HEK293 (cell line): ENCODE measurements at regions not wholly inside any gene's neighbourhood (a gene's known extent, or its start where the extent isn't known, plus 50 kb on each side); places are given as distances from the start of the nearest gene placed in this dataset.

Experiments used
- CTCF ChIA-PET: fragments of 350-600 bp; formaldehyde crosslinking; extraction: SDS; loops from one replicate; lab custom pipeline; 2021; ENCODE audit warnings: antibody characterized with exemption; lab: Yijun Ruan, JAX
- POLR2A ChIA-PET: fragments of 300-600 bp; formaldehyde crosslinking; extraction: SDS; loops from one replicate; lab custom pipeline; 2020; ENCODE audit warnings: antibody characterized with exemption, inconsistent platforms; lab: Yijun Ruan, JAX
- H3K27ac ChIP-seq: fragments of 200-500 bp; sonication (Bioruptor generic); 2 replicates; pipeline ENCODE4 v1.5.1; 2014; ENCODE audit warnings: low read depth, low read length, control low read depth, inconsistent platforms; ENCODE audit errors: extremely low read depth
- H3K36me3 ChIP-seq, 2 experiments: fragments of 200-500 bp in 1 of 2; sonication (Bioruptor generic) in 1 of 2; 1 replicate in 1 of 2; 2 replicates in 1 of 2; pipeline ENCODE4 v1.5.1; 2014 to 2017; ENCODE audit warnings: inconsistent platforms in 2 of 2, low read length in 2 of 2; ENCODE audit not compliant: control insufficient read depth in 2 of 2, insufficient read depth in 1 of 2
- H3K4me1 ChIP-seq: fragments of 200-500 bp; sonication (Bioruptor generic); 2 replicates; pipeline ENCODE4 v1.5.1; 2014; ENCODE audit warnings: mild to moderate bottlenecking, low read length, inconsistent platforms; ENCODE audit not compliant: control insufficient read depth, insufficient read depth
- H3K4me3 ChIP-seq: 2 replicates; pipeline ENCODE4 v1.5.1; 2011; ENCODE audit warnings: low read depth, mild to moderate bottlenecking, control low read depth, low read length, moderate library complexity
- H3K9me3 ChIP-seq: fragments of 200-500 bp; sonication (Bioruptor generic); 2 replicates; pipeline ENCODE4 v1.5.1; 2014; ENCODE audit warnings: low read depth, low read length, inconsistent platforms; ENCODE audit not compliant: control insufficient read depth, insufficient read depth
- GLI2 ChIP-seq: fragments of 450-650 bp; formaldehyde crosslinking; IDR thresholded peaks from 2 replicates; pipeline ENCODE4; 2017; ENCODE audit warnings: missing biosample characterization, missing genetic modification characterization, low read depth, borderline replicate concordance
- GLIS2 ChIP-seq: fragments of 450-650 bp; formaldehyde crosslinking; IDR thresholded peaks from 2 replicates; pipeline ENCODE4 v1.5.1; 2016; ENCODE audit warnings: missing biosample characterization, missing genetic modification characterization
- REPIN1 ChIP-seq: fragments of 450-650 bp; formaldehyde crosslinking; IDR thresholded peaks from 2 replicates; pipeline ENCODE4 v1.5.1; 2017; ENCODE audit warnings: missing biosample characterization, missing genetic modification characterization, low read depth
- ZBTB20 ChIP-seq: fragments of 450-650 bp; formaldehyde crosslinking; IDR thresholded peaks from 2 replicates; pipeline ENCODE4 v1.5.1; 2016; ENCODE audit warnings: missing biosample characterization, missing genetic modification characterization
- ZFP41 ChIP-seq: fragments of 450-650 bp; formaldehyde crosslinking; IDR thresholded peaks from 2 replicates; pipeline ENCODE4 v1.5.1; 2016; ENCODE audit warnings: missing biosample characterization, missing genetic modification characterization, borderline replicate concordance
- ZNF133 ChIP-seq: fragments of 450-650 bp; formaldehyde crosslinking; IDR thresholded peaks from 2 replicates; pipeline ENCODE4 v1.5.1; 2016; ENCODE audit warnings: missing biosample characterization, missing genetic modification characterization
- ZNF146 ChIP-seq: fragments of 450-650 bp; formaldehyde crosslinking; IDR thresholded peaks from 2 replicates; pipeline ENCODE4 v1.5.1; 2016; ENCODE audit warnings: missing biosample characterization, missing genetic modification characterization
- ZNF175 ChIP-seq: fragments of 450-650 bp; formaldehyde crosslinking; IDR thresholded peaks from 2 replicates; pipeline ENCODE4 v1.5.1; 2016; ENCODE audit warnings: missing biosample characterization, missing genetic modification characterization
- ZNF2 ChIP-seq: fragments of 450-650 bp; formaldehyde crosslinking; IDR thresholded peaks from 2 replicates; pipeline ENCODE4 v1.5.1; 2016; ENCODE audit warnings: missing biosample characterization, missing genetic modification characterization
- ZNF266 ChIP-seq: fragments of 450-650 bp; formaldehyde crosslinking; IDR thresholded peaks from 2 replicates; pipeline ENCODE4 v1.5.1; 2016; ENCODE audit warnings: missing biosample characterization, missing genetic modification characterization, low read depth
- ZNF324 ChIP-seq: fragments of 450-650 bp; formaldehyde crosslinking; IDR thresholded peaks from 2 replicates; pipeline ENCODE4 v1.5.1; 2016; ENCODE audit warnings: missing biosample characterization, missing genetic modification characterization
- ZNF354C ChIP-seq: fragments of 450-650 bp; formaldehyde crosslinking; IDR thresholded peaks from 2 replicates; pipeline ENCODE4 v1.5.1; 2016; ENCODE audit warnings: missing biosample characterization, missing genetic modification characterization, low read depth, borderline replicate concordance
- ZNF514 ChIP-seq: fragments of 450-650 bp; formaldehyde crosslinking; IDR thresholded peaks from 2 replicates; pipeline ENCODE4 v1.5.1; 2016; ENCODE audit warnings: missing biosample characterization, missing genetic modification characterization
- ZNF626 ChIP-seq: fragments of 450-650 bp; sonication (Bioruptor Pico); formaldehyde crosslinking; IDR thresholded peaks from 2 replicates; pipeline ENCODE4 v1.5.1; 2018; ENCODE audit warnings: missing biosample characterization, missing genetic modification characterization, inconsistent platforms
- ZNF701 ChIP-seq: fragments of 450-650 bp; formaldehyde crosslinking; IDR thresholded peaks from 2 replicates; pipeline ENCODE4 v1.5.1; 2016; ENCODE audit warnings: missing biosample characterization, missing genetic modification characterization
- ZNF776 ChIP-seq: fragments of 450-650 bp; formaldehyde crosslinking; IDR thresholded peaks from 2 replicates; pipeline ENCODE4 v1.5.0; 2017; ENCODE audit warnings: missing biosample characterization, missing genetic modification characterization, borderline replicate concordance
- ZNF777 ChIP-seq: fragments of 450-650 bp; formaldehyde crosslinking; IDR thresholded peaks from 2 replicates; pipeline ENCODE4 v1.5.1; 2017; ENCODE audit warnings: missing biosample characterization, missing genetic modification characterization, borderline replicate concordance
- ZXDB ChIP-seq: fragments of 450-650 bp; formaldehyde crosslinking; IDR thresholded peaks from 2 replicates; pipeline ENCODE4 v1.5.1; 2016; ENCODE audit warnings: missing biosample characterization, missing genetic modification characterization
- TF ChIP-seq, protein P1 (sequence below): fragments of 450-650 bp; formaldehyde crosslinking; IDR thresholded peaks from 2 replicates; pipeline ENCODE4 v1.5.1; 2017; ENCODE audit warnings: missing biosample characterization, missing genetic modification characterization
- TF ChIP-seq, protein P2 (sequence below): fragments of 450-650 bp; formaldehyde crosslinking; IDR thresholded peaks from 2 replicates; pipeline ENCODE4 v1.5.1; 2017; ENCODE audit warnings: missing biosample characterization, mild to moderate bottlenecking, missing genetic modification characterization, moderate library complexity
- TF ChIP-seq, protein P3 (sequence below): fragments of 450-650 bp; formaldehyde crosslinking; IDR thresholded peaks from 2 replicates; pipeline ENCODE4 v1.5.1; 2016; ENCODE audit warnings: missing biosample characterization, missing genetic modification characterization

DNA sequence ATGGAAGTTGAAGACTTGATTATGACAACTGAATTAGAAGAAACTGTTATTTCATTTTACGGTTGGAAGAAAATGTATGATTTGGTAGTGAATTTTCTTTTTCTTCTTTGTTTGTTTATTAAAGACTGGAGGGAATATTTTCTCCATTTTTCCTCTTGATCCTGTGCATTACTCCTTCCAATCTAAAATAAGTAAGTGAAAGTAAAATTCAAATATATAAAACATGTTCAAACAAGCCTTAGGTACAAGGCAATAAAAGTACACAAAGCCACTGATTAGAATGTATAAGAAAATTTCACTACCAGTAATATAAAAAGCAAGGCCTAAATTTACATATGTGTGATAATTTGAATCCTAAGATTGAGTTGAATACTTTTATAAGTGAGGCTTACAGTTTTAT, 181.2 kb upstream of the MME start:
- ChIA-PET CTCF (no interaction called here), POLR2A (no interaction called here)
- Histone ChIP-seq H3K27ac (no peak overlapping the region), H3K4me1 (no peaks in the 10 kb centered on the region), H3K9me3 (no peaks in the 10 kb centered on the region), H3K36me3 (no peaks in the 10 kb centered on the region), H3K4me3 (no peak overlapping the region)
- TF ChIP-seq ZNF266 (tag by site-specific recombination): no peak
- TF ChIP-seq ZNF2 (tag by site-specific recombination): no peak
- no peak for TF ChIP-seq ZNF626
- TF ChIP-seq, protein P1, sequence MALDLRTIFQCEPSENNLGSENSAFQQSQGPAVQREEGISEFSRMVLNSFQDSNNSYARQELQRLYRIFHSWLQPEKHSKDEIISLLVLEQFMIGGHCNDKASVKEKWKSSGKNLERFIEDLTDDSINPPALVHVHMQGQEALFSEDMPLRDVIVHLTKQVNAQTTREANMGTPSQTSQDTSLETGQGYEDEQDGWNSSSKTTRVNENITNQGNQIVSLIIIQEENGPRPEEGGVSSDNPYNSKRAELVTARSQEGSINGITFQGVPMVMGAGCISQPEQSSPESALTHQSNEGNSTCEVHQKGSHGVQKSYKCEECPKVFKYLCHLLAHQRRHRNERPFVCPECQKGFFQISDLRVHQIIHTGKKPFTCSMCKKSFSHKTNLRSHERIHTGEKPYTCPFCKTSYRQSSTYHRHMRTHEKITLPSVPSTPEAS (tag by site-specific recombination): no peak
- TF ChIP-seq ZNF776 (tag by site-specific recombination): no peak
- no peak for TF ChIP-seq REPIN1 (tag by site-specific recombination)
- no peak for TF ChIP-seq ZNF133 (tag by site-specific recombination)
- TF ChIP-seq ZNF146: no peak
- TF ChIP-seq ZNF777 (tag by site-specific recombination): no peak
- no peak for TF ChIP-seq GLIS2 (tag by site-specific recombination)
- no peak for TF ChIP-seq ZNF175 (tag by site-specific recombination)
- no peak for TF ChIP-seq ZBTB20 (tag by site-specific recombination)

DNA sequence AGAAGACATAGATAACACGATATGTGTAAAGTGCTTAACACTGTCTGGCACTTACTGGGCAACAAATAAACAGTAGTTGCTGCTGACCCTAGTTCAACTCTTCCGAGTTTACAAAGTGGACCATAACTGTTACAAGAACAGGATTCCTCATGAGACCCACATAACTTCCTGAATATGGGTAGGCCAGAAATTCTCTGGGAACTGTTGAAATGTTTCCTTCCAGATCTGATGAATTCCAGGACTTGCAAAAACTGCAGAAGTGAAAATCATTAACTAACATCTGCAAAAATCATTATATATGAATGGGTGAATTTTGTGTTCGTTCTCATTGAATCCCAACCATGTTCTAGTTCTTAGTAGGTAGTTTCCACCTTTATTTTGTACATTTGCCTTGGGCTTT, 181.7 kb upstream of the MME start:
- CTCF ChIA-PET: no interaction called here
- Histone ChIP-seq H3K4me1 (no peaks in the 10 kb centered on the region), H3K27ac (no peak overlapping the region)
- no peak for TF ChIP-seq ZXDB (tag by site-specific recombination)
- TF ChIP-seq ZFP41 (tag by site-specific recombination): no peak
- no peak for TF ChIP-seq ZNF514
- TF ChIP-seq, protein P2, sequence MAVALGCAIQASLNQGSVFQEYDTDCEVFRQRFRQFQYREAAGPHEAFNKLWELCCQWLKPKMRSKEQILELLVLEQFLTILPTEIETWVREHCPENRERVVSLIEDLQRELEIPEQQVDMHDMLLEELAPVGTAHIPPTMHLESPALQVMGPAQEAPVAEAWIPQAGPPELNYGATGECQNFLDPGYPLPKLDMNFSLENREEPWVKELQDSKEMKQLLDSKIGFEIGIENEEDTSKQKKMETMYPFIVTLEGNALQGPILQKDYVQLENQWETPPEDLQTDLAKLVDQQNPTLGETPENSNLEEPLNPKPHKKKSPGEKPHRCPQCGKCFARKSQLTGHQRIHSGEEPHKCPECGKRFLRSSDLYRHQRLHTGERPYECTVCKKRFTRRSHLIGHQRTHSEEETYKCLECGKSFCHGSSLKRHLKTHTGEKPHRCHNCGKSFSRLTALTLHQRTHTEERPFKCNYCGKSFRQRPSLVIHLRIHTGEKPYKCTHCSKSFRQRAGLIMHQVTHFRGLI: no peak
- TF ChIP-seq, all 188 proteins: peak for 0
- no peaks in the 10 kb centered on the region for H3K36me3 ChIP-seq
- H3K4me3 ChIP-seq: no peak overlapping the region
- POLR2A ChIA-PET: no interaction called here
- no peaks in the 10 kb centered on the region for H3K9me3 ChIP-seq

DNA sequence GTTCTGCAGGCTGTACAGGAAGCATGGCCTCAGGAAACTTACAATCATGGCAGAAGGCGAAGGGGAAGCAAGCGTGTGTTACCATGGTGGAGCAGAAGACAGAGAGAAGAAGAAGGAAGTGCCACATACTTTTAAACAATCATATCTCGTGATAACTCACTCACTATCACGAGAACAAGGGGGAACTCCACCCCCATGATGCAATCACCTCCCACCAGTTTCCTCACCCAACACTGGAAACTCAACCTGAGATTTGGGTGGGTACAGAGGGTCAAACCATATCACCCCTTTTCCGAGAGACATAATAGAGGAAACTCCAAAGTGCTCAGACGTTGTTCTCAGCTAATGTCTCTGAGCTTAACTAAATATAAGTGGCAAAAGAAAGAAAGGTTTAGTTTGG, 186.3 kb upstream of the MME start:
- CTCF ChIA-PET: interaction anchor here (1.0 kb wide), 1 partner anchor 429 kb away, joined by 3 read pairs; no protein-coding TSS in a partner anchor
- TF ChIP-seq ZNF701 (tag by site-specific recombination): no peak
- no peak for TF ChIP-seq REPIN1 (tag by site-specific recombination)
- TF ChIP-seq GLI2 (tag by site-specific recombination): no peak
- TF ChIP-seq, protein P3, sequence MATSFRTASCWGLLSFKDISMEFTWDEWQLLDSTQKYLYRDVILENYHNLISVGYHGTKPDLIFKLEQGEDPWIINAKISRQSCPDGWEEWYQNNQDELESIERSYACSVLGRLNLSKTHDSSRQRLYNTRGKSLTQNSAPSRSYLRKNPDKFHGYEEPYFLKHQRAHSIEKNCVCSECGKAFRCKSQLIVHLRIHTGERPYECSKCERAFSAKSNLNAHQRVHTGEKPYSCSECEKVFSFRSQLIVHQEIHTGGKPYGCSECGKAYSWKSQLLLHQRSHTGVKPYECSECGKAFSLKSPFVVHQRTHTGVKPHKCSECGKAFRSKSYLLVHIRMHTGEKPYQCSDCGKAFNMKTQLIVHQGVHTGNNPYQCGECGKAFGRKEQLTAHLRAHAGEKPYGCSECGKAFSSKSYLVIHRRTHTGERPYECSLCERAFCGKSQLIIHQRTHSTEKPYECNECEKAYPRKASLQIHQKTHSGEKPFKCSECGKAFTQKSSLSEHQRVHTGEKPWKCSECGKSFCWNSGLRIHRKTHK (tag by site-specific recombination): no peak
- no peak for TF ChIP-seq ZNF354C (tag by site-specific recombination)
- no peak for TF ChIP-seq ZNF324 (tag by site-specific recombination)

More for the DNA sequence above, 186.3 kb upstream of the MME start:
- no peaks in the 10 kb centered on the region for H3K9me3 ChIP-seq
- H3K27ac ChIP-seq: no peak overlapping the region
- H3K36me3 ChIP-seq: no peaks in the 10 kb centered on the region
- POLR2A ChIA-PET: no interaction called here
- no peaks in the 10 kb centered on the region for H3K4me1 ChIP-seq
- no peak overlapping the region for H3K4me3 ChIP-seq
